NCI-H524 (cell line): ENCODE measurements at regions not wholly inside any gene's neighbourhood (a gene's known extent, or its start where the extent isn't known, plus 50 kb on each side); places are given as distances from the start of the nearest gene placed in this dataset.
"Not testable (repeated sequence)": the region's sequence is repeated elsewhere in the genome, so short reads cannot be mapped to it uniquely, and the experiment has no call there.

Experiments
- DNase-seq, 2 experiments: peaks; one replicate each; lab custom pipeline; 2025; lab: John Stamatoyannopoulos, UW

DNA sequence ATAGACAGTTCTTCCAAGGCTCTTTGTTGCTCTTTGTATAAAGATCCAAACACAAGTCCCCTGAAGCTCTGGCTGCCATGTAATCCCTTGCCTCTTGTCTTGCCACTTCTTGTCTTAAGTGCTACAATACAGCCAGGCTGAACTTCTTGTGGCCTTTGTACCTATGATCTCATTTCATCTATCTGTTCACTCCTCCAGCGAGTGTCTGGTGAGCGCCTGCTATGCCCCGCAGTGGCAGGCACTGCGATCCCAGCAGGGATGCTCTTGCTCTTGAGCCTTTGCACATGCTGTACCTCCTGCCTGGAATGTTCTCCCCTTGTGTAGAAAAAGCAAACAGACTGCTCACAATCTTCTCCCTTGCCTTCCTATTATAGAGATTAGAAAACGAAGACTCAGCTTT is 81.9 kb upstream of the ADPGK start:
- DNase-seq: peak in 1 of 2 experiments; percentile 35

DNA sequence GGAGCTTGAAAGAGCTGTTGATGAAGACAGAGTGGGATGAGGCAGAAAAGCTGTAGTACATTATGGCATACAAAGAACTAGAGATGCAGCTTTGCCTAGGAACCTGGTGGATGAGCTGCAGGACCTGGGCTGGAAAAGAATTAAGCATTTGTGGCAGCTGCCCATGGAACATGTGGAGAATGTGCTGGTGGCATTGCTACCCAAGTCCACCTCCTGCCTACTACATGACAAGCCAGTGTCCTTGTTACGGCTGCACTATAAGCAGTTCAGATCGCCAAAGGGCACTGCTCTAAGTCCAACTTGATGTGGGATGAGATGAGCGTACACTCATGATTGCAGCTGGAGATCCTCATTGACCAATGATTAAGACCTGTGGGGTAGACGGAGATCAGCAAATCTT is 81.1 kb upstream of the ADPGK start:
- no peak for DNase-seq

DNA sequence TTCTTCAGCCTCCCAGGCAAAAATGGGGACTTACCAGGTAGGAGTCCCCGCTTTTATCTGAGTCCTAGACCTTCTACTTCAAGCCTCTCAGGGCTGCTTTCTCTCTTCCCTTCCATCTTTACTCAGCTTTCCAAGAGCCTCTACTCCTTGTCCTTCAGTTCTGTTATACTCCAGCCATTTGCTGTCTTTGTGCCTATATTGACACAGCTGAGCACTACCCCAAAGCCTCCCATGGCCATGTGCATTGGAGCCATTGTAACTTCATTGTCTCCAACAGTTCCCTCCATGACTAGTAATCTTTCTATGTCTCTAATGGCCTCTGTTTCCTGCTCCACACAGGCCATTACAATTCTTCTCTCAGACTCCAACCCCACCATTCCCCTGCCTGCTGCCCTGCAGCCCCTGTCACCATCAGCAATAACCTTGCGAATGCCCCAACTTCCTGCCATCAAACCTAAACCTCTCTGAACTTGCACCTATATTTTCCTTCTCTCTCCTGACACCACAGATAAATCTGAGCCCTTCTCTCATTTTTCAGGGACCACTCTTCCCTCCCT is 77.9 kb upstream of the ADPGK start:
- DNase-seq: no peak

DNA sequence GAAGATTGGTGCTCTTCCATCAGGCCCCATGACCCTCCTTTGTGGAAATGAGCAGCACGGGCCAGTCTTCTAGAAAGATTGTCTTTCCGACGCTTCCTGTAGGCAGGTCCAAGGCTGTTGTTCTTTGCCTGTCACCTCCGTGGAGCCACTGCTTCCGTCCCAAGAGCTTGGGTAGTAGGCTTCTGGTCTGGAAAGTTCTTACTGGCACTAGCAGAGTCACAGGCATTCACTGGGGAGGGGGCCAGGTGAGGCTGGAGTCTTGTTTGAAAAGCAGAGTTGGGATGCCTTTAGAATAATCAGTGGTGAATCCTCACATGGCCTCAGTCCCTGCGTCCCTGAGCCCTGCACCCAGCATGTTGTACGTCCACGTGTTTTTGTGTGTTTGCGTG is 76.2 kb upstream of the ADPGK start:
- no peak for DNase-seq

DNA sequence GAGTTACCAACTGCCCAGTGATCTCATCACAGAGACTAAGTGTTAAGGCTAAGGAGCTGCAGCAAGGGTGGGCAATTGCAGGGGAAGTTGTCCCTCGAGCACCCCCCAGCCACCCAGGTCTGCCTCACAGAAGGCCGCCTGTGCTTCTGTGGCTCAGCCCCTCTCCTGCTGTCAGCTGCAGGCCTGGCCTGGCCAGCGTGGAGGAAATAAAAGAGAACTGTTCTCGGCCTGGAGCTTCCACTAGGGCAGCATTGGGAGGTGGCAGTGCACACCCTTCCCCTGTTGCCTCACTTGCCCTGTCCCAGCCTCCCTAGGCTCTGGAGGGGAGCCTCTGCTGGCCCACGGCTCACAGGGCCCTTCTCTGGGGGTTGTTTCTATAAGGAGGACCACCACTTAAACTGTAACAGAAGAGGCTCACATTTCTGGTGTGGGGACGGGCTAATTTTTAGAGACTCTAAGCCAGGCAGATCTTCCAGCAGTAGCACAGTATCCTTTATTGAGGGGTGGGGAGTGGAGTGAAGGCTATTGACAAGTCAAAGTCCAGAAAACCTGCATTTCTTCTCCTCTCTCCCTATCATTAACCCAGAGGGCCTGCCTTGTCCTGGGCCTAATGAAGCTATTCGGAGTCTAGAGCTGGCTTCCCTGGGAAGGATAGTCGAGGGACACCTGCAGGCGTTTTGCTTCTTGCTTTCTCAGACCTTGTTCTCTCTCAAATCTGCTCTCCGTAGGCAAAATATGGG is 75.6 kb upstream of the ADPGK start:
- no peak for DNase-seq

DNA sequence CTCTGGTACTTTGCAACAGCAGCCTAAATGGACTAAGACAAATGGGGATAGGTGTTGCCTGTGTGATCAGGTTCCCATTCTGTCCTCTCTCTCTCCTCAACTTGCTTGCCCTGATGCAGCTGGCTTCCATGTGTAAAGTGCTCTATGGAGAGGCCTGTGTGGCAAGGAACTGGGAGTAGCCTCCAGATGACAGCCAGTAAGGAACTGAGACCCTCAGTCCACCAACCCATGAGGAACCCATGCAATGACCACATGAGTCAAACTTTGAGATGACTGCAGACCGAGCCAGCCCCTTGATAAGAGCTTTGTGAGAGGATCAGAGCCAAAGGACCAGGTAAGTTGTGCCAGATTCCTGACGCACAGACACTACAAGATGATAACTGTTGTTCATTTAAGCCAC is 74.6 kb upstream of the ADPGK start:
- DNase-seq: no peak

DNA sequence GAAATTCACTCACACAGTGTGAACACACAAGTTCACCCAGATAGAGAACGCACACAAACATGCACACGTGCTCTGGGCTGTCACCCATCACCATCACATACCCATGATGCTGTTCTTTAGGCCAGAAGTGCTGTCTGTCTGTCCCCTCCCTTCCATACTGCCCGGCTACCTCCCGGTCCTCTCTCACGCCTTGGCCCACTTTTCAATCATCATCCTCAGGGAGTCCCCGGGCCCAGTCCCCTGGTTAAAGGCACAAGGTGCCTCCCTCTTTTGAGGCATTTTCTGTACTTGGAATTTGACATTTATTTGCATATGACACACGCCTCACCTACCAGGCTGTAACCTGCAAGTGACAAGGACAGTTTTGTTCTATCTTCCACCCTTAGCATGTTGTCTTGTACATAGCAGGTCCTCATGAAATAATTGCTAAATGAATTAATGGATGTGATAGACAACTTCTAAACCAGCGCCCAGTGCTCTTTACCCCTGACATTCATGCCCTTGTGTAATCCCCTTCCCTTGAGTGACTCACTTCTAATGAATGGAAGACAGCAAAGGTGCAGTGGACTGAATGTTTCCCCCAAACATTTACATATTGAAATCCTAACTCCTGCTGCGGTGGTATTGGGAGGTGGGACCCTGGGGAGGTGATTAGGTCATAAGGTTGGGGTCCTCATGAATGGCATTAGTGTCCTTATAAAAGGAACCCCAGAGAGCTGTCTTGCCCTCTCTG is 73.9 kb upstream of the ADPGK start:
- no peak for DNase-seq

DNA sequence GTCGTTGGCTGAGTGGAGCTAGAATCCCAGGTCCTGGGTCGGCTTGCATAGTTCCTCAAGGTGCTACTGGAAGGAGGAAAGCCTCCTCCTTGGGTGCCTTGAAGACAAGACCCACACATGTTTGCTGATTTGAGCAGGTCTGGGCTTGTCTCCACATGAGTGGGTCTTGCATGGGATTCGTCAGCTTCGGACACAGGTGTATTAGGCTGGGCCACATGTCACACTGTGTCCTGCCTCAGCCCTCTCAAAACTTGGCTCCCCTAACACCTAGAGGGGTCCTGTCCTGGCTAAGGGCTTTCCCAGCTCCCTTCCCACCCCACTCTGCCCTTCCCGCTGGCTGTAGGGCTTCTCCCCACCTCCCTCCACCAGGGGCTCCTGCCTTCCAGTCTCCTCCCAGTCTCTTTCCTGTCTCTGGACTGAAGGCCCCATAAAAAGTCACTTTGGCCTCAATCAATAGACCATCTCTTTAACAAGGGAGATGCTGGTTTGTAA is 73.0 kb upstream of the ADPGK start:
- DNase-seq: no peak

DNA sequence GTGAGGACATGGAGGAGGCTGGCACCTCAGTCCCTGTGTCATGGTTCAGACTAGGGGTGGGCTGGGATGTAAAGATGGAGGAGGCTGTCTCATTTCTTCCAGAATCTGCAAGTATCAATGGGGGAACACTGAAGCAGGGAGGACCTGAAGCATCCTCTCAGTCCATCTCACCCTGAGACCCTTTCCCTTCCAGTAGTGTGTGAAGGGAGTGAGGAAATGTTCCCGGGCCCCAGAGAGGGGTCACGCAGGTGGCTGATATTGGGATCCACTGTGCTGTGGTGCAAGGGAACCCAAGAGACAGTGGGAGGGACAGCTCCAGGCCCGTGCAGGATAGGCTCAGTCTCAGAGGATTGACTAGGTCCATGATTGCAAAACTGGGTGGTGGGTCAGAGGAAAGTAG is 72.2 kb upstream of the ADPGK start:
- DNase-seq: no peak

DNA sequence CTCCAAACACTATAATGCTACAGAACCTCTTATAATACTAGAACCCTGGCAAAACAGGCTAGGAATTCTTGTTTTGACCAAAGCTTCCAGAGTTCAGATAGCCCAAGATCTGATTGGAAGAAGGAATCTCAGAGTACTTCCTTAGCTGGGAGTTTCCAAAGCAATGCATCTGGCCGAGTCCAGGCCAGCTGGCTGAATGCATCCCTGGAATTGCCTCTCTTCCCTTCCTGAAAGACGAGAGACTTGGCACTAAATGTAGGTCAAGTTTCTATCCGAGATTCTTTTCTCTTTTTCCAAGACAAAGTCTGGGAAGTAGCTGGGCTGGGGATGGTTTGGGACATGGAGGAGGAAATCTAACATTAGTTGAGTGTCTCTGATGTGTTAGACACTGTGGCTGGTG is 68.7 kb upstream of the ADPGK start:
- DNase-seq: no peak

DNA sequence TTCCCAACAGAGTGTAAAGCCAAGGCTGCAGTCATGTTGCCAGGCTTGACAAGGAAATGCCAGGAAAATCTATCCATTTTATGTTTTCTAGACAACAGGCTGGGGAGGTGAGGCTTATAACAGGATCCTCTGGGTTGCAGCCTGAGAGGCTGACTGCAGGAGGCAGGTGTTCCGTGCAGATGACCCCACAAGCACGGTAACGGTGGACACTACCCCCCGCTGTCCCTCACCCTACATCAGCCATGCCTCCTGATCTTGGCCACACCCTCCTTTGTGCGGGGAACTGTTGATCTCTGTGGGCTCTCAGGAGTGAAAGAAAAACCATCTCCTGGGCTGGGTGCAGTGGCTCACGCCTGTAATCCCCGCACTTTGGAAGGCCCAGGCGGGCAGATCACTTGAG is 68.0 kb upstream of the ADPGK start:
- no peak for DNase-seq

DNA sequence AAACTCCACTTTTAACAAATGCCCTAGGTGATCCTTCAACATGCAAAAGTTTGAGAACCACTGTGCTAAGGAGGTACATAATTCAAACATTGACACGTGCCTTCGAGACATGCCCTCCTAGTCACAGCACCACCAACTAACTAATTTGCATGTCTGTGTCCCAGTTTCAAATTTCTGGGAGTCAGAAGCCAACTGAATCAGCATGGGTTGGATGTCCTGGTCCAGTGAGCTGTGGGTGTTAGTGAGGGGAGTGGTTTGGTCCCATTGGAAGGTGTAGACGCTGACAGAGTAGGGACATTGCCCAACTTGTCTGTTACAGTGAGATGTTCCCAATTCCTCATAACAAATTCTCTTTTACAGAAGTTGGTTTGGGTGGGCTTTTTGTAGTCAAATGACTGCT is 67.3 kb upstream of the ADPGK start:
- DNase-seq: no peak

DNA sequence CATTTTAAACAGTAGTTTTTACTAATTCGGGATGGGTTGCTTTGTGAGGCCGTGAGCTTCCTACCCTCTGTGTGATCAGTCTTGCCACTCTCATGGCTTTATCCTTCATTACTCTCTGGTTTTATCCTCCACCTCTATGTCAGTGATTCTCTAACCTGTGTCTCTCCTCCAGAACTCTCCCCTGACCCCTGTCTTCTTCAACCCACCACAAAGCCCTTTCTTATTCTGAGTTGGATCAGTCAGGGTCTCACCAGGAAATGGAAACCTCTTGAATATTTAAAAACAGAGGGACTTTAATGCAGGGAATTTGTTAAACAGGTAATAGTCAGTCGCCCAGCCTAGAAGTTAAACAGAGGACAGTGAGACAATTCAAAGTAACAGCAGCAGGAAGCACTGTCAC is 64.2 kb upstream of the ADPGK start:
- DNase-seq: no peak

DNA sequence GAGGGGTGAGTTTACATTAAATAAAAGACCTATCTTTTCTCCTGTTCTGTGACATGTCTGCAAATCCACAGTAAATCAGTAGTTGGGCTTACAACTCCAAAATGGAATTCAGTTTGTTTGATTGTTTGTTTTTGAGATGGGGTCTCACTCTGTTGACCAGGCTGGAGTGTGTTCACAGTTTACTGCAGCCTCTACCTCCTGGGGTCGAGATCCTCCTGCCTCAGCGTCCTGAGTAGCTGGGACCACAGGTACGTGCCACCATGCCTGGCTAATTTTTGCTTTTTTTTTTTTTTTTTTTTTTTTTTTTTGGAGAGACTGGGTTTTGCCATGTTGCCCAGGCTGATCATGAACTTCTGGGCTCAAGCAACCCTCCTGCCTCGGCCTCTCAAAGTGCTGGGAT is 63.5 kb upstream of the ADPGK start:
- no peak for DNase-seq

DNA sequence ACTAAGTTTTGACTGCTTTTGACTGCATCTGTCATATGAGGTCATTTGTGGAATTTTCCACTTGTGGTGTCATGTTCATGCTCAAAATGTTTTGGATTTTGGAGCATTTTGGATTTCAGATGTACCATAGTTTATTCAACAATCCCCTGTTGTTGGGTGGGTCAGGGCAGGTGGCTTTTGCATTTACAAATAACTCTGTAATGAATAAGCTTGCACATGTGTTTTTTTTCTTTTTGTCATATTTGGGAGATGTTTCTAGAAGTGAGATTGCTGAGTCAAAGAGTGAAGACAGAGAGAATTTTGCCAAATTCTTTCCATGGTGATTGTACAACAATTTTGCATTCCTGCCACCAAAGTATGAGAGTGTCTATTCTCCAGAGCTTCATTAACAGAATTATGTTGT is 62.4 kb upstream of the ADPGK start:
- DNase-seq: no peak

DNA sequence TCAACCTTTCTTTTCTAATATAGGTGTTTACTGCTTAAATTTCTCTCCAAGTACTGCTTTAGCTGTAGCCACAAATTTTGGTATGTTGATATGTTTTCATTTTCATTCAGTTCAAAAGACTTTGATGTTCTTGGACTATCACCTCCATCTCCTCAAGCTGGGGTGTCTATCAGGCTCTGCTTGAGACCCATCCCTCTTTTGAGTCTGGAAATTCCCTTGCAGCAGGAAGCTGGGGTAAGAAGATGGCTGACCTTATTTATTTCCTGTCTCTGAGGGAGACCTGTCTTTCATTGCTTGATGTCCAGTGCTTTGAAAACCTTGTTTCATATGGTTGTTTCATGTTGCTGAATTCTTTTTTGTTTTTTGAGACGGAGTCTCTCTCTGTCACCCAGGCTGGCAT is 60.5 kb upstream of the ADPGK start:
- no peak for DNase-seq

DNA sequence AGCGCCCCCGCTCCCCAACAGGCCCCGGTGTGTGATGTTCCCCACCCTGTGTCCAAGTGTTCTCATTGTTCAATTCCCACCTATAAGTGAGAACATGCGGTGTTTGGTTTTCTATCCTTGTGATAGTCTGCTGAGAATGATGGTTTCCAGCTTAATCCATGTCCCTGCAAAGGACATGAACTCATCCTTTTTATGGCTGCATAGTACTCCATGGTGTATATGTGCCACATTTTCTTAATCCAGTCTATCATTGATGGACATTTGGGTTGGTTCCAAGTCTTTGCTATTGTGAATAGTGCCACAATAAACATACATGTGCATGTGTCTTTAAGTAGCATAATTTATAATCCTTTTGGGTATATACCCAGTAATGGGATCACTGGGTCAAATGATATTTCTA is 59.8 kb upstream of the ADPGK start:
- DNase-seq: not testable (repeated sequence)

DNA sequence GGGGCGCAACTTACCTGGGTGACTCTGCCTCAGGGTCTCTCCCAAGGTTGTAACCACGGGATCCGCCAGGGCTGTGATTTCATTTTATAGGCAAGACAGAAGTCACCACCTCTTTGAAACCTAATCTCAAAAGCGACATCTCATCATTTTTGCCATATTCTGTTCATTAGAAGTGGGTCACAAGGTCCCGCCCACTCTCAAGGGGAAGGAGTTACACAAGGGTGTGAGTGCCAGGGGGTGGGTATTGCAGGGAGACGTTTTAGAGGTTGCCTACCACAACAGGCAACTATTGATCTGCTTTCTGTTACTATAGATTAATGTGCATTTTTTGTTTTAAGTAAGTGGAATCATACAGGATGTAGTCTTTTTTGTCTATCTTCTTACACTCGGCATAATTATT is 56.6 kb upstream of the ADPGK start:
- no peak for DNase-seq

DNA sequence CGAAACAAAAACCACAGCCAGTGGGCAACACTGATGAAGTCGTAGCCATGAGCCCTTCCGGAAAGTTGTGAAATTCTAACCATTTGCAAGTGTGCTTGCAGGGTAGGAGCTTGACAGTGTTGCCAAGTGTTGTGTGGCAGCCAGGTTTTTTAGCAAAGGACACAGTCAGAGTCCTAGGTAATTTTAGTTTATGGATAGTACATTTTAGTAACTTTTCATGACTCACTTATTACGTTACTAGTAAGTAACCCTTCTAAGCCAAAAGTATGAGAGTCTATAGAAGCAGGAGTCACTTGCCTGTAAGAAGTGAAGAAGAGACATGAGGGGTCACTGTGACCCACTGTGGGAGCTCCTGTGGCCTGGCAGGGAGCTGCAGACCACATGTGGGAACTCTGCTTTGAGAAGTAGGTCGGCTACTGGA is 54.8 kb upstream of the ADPGK start:
- DNase-seq: no peak

DNA sequence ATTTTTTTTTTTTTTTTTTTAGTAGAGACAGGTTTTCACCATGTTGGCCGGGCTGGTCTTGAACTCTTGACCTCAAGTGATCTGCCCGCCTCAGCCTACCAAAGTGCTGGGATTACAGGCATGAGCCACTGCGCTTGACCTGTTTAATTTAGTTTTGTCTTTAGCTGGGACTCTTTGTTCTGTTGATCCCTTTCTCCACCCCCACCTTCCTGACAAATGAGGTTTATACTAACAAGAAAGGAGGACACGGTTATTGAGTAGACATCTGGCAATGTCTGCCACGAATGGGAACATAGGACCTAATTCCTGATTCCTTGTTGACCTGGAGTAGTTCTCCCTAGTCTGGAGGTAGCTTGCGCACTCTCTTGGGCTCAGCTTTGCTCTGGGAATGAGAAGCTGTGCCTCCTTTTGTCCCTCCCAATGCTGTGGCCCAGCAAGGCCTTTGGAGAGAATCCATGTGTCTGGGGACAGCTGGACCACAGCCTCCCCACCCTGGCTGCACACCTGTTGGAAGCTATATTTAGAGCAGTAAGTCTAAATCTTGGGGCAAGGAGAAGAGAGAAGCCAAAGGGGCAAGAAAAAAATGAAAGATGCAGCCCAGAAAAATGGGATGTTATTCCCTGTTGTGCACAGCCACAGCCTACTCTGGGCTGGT is 53.2 kb upstream of the ADPGK start:
- DNase-seq: peak; percentile 12 to 49

DNA sequence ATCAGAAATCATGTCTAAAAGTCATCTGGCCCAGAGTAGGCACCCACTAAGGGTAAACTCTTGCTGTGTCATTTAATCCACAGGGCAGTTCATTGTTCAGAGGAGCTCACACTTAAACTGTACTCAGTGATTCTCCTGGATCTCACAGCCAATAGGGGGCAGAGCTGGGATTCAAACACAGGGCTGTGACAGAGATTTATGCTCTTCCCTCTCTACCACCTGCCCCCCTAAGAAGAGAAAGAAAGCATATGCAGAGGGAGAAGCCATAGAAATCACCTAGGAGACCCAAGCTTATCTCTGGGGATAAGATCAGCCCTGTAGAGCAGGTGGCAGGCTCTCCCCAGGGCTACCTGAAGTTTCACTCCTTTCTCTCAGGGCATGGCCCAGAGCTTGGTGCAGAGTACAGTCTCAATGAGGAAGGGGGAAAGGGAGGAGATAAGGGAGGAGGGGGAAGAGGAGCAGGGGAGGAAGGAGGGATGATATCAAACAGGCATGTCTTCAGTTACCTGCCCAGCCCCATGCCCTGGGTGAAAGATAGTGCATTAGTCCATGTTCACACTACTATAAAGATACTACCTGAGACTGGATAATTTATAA is 51.8 kb upstream of the ADPGK start:
- DNase-seq: peak; percentile 95 to 97

DNA sequence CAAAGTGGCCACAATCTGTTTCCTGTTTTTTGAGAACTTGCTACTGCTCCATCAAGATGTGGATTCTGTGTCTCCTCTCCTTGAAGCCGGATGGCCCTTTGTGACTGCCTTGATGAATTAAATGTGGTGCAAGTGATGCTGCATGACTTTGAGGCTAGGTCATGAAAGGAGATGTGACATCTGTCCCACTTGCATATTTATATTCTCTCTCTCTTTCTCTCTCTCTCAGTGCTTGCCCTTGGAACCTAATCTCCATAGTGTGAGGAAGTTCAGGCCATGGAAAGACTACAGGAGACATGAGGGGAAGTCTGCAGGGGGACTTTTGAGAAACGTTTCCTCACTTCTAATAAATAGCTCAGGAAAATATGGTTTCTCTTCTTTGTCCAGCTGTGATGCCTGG is 50.0 kb upstream of the ADPGK start:
- DNase-seq: no peak
